NCI-H2081 (cell line): ENCODE measurements at regions not wholly inside any gene's neighbourhood (a gene's known extent, or its start where the extent isn't known, plus 50 kb on each side); places are given as distances from the start of the nearest gene placed in this dataset.

Experiments used
- DNase-seq, 2 experiments: peaks; one replicate each; lab custom pipeline; 2025; lab: John Stamatoyannopoulos, UW

DNA sequence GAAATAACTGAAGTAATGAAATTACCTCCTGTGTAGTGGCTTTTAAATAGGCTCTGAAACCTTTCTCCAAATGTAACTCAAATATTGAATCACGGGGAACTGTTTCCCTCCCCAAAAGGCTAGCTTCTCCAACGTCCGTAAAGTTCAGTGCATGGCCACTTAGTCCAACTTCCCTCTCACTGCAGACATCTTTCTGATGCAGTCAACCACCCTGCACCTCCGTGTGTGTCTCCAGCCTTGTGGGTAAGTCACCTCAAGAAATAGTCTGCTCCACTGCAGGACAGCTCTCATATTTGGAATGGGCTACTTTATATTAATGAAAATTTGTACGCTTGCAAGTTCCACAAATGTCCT, 152.5 kb upstream of the CYRIA start:
- no peak for DNase-seq

GRCh38 chr2:16817305-16818202, 151.9 kb upstream of the CYRIA start:
- no peak for DNase-seq

GRCh38 chr2:16816522-16816921, 150.9 kb upstream of the CYRIA start:
- no peak for DNase-seq

DNA sequence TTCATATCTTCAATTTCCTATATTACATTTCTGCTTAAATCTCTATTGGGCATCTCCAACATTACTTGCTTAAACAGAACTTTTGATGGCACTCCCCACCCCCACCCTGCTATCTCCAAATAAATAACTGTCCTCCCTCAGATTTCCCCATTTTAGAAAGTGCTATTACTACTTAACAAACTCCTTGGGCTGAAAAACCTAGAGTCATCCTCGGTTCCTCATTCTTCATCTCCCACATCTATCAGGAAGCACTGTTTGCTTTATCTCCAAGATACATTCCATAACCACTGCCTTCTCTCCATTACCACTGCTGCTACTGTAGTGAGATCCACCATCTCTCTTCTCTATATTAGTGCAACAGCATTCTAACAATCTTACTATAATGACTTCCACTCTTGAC, 150.4 kb upstream of the CYRIA start:
- no peak for DNase-seq

DNA sequence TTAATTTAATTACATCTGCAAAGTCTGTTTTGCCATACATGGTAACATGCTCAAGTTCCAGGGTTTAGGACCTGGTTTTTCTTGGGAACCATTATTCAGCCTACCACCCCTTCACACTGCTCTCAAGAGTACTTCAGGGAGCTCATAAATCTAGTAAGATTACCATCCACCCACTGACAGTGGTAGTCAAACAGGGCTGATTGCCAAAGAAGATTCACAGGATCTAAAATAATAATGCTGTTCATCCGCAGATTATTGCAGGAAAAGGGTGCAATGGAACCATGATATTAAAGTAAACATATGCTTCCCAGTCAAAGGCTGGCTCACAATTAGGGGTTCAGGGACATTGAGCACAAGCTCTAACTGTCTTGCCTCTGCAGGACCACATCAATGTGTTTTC, 148.0 kb upstream of the CYRIA start:
- DNase-seq = no peak

DNA sequence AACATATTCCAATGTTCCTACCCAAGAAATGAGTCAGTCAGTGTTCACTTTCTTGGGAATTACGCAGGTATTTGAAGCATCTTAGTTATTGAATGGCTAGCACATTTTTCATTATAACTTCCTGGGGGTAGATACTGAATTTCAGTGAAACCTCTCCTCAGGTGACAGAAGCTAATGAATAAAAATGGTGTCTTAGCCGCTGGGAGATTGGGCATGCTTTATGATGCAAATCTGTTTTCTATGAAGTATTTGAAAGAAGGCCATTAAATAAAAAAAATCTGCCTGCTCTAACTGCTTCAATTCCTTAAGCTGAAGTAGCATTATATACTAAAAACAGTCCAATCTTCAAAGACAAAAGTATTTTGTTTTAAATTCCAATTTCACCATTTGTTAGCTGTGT, 132.8 kb upstream of the CYRIA start:
- DNase-seq = no peak

DNA sequence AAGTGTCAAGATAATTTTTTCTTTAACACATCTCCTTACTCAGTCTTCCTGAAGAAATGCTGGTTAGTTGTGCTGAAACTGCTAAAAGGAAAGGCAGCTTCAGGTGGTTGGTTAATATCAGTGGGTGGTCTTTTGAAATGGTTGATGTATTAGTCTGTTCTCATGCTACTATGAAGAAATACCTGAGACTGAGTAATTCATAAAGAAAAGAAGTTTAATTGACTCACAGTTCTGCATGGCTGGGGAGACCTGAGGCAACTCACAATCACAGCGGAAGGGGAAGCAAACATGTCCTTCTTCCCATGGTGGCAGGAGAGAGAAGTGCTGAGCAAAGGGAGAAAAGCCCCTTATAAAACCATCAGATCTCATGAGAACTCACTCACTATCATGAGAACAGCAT, 125.9 kb upstream of the CYRIA start:
- no peak for DNase-seq

DNA sequence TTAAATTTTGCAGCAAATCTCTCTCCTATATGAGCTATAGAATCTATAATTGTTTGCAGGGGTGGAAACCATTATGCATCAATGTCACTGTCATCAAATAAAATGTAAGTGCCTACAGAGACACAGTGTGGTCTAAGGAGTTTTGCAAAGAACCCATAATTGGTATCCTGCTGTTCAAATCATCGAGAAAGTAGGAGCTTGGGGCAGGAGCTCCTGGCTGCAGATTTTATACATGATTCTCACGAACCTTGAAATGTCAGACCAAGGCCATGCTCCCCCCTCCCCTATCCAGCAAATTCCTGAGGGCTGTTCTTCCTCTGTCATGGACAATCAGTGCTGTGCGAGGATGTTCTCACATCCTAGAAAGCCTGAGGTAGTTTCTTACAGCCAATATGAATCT, 119.5 kb upstream of the CYRIA start:
- peak in 1 of 2 experiments; percentile 28 for DNase-seq

DNA sequence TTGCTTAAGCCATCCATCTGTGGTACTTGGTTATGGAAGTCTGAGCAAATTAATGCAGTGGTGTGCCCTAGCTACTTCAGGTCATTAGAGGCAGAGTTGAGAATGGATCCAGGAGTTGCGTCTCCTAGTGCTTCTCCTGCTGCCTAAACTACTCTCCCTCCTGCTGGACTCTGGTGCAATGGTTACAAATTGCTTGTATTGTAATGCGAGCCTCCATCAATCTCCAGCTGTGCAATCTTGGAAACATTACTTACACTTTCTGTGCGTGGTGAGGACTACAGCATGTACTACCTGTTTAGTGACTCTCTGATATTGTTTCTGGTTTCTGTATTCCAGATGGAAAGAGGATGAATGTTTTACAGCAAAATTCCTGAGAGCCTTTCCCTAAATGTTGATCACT, 119.0 kb upstream of the CYRIA start:
- peak in 1 of 2 experiments; percentile 25 for DNase-seq

- peak in 1 of 2 experiments; percentile 36 for DNase-seq
Observed at GRCh38 chr2:16777123-16777870, 111.7 kb upstream of the CYRIA start.

GRCh38 chr2:16775899-16776231, 110.2 kb upstream of the CYRIA start:
- DNase-seq = no peak

DNA sequence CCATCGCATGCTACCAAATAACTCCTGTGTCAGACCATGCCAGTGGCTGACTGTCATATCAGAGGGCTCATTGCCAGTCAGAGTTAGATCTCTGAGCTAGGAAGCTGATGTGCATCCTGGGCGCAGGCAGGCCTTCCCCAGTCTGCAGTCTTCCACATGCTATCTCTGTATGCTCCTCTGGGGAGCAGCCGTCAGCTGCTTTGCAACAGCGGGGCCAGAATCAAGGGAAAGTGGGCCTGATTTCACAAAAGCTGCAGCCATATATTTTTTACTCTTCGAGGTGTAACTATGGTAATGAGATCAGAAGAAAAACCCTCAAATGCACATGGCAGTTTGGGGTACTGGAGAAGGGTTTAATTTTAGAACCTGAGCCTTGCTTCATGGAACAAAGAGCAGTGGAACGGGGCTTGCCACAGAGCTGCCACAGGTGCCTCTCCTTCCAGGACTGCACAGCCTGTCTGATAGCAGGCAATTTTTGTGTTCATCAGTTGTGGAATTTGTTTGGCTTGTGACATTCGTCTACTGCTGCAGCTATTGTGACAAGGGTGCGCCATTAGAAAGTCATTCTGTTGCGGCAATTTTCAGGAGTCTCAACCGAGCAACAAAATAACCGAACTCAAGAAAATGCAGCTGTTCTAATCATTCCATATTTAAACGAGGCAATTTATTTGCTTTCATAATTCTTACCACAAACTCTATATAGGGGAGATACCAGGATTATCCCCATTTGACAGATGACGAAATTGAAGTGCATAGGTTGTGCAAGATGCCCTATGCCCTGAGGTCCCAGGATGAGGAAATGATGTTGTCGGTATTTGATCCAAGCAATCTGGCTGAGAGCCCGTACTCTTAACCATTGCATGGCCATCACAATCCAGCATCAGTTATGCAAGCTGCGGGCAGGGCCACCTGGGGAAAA, 109.6 kb upstream of the CYRIA start:
- DNase-seq = peak in 1 of 2 experiments; percentile 37

DNA sequence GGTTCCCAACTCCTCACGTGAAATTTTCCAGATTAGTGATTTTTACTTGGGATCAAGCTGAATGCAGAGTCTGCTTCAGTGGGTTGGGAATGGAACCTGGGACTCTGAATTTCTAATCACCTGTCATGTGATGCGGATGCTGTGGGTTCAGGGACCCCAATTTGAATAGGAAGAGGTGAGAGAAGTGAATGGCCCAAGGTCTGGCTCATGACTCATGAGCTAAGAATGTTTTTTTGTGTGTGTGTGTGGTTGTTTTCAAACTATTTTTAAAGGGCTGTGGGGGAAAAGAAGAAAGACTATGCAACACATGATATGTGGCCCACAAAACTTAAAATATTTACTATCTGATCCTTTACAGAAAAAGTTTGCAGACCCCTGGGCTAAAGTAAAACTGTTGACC, 108.5 kb upstream of the CYRIA start:
- DNase-seq = no peak

DNA sequence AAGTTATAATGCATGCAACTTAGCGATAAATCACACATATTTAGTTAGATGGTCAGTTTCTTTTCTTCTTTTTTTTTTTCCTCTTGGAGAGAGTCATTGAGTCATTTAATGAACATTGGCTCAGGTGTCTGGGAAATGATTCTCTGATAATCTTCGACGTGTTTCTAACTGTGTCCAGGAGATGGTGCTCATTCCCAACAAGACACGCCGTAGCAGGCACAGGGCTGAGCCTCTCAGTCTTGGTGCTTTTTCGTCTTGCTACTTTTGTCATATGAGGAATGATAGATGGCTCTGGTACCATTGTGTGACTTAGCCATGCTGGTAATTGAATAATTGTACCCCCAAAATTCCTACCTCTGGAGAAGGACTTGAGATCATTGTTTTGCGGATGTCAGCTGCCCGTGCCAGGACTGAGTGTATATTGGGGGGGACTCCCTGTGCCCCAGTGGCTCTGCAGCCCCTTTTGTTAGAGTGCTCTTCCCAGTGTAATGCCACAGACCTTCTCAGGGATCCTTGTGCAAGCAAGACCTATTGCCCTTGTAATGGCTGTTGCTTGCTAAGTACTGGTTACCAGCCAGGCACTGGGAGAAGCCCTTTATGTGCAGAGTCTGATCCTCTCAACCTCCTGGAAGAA, 107.6 kb upstream of the CYRIA start:
- peak; percentile 57 to 73 for DNase-seq

GRCh38 chr2:16767789-16768476, 102.3 kb upstream of the CYRIA start:
- DNase-seq = no peak

- DNase-seq = no peak
Observed at GRCh38 chr2:16765356-16765755, 99.7 kb upstream of the CYRIA start.

DNA sequence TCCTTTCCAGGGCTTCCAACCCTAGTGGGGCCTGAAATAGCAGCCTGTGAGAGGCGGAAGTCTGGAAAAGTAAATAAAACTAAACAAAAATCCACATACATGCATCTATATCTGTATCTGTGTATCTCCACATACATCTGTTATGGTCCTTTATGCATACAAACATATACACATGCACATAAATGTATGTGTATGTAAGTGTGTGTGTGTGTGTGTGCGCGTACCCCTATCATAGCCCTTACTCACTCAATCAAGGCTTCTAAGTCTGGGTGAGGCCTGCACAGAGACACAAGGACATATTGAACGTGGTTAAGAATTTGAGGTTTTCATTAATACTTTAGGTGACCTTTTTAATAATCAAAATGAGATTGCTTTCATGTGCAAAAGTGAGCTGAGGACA, 98.9 kb upstream of the CYRIA start:
- DNase-seq = no peak

GRCh38 chr2:16763493-16763899, 97.9 kb upstream of the CYRIA start:
- DNase-seq = no peak

- DNase-seq = no peak
Observed at GRCh38 chr2:16763056-16763455, 97.4 kb upstream of the CYRIA start.

GRCh38 chr2:16760426-16760825, 94.8 kb upstream of the CYRIA start:
- no peak for DNase-seq
